HG02610 (cell line): ENCODE measurements at regions not wholly inside any gene's neighbourhood (a gene's known extent, or its start where the extent isn't known, plus 50 kb on each side); places are given as distances from the start of the nearest gene placed in this dataset.
"Not testable (repeated sequence)": the region's sequence is repeated elsewhere in the genome, so short reads cannot be mapped to it uniquely, and the experiment has no call there.

Experiments
- ATAC-seq: cut with Tn5 transposase; IDR thresholded peaks from one replicate; pipeline ENCODE4 v1.9.1; 2021; ENCODE audit warnings: mild to moderate bottlenecking, moderate library complexity; ENCODE audit not compliant: unreplicated experiment

DNA sequence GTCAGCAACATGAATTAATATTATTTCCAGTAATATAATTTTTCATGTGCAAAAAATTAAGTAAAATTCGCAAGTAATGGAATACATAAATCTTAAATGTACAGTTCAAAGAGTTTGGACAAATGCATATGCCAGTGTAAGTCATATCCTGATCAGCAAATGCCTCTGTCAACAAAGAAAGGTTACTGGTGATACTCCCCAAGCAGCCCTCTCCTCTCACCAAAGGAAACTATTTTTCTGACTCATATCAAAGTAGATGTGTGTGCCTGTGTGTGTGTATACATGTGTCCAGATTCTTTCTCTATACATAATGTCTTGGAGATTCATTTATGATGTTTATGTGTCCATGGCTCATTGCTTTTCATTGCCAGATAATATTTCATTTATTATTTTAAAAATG lies 1035.0 kb downstream of the SLC16A7 start:
- ATAC-seq: no peak

DNA sequence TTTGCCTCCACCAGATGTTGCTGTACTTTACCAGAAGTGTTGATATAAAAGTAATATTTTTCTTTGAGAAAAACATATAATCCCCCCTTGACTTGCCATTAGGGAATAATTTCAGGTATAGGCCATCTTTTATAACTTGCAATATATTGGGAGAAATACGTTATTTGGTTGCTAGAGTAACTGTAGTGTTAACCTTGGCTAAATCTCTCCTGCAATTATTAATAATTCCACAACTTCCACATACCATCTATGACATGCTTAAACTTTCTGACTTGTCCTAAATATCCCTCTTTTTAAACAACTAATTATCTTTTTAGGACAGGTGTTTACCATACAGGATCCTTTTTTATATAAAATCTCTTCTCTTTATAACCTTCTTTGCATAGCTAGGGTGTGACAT lies 1048.2 kb downstream of the SLC16A7 start:
- ATAC-seq: no peak

DNA sequence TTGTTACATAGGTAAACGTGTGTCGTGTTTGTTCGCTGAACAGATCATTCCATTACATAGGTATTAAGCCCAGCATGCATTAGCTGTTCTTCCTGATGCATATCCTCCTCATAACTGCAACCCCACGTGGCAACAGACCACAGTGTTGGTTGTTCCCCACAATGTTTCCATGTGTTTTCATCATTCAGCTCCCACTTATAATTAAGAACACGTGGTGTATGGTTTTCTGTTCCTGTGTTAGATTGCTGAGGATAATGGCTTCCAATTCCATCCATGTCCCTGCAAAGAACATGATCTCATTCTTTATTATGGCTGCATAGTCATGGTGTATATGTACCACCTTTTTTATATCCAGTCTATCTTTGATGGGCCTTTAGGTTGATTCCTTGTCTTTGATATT lies 1071.1 kb downstream of the SLC16A7 start:
- ATAC-seq: no peak

DNA sequence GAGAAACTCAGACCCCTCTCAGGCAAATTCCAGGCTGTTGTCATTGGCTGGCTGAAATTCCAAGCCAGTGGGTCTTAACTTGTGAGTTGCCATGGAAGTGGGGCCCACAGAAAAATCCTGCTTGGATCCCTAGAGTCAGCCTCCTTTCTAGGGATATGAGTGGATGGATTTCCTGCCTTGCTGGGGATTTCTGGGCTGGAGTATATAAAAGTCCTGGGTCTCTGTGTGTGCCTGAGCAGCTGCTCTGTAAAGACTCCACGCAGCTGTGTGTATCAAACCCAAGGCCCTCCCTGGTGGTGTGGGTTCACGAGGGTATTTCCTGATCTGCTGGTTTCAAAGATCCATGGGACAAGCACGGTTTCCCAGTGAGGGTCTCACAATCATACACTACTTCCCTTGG lies 1077.1 kb downstream of the SLC16A7 start:
- no peak for ATAC-seq

DNA sequence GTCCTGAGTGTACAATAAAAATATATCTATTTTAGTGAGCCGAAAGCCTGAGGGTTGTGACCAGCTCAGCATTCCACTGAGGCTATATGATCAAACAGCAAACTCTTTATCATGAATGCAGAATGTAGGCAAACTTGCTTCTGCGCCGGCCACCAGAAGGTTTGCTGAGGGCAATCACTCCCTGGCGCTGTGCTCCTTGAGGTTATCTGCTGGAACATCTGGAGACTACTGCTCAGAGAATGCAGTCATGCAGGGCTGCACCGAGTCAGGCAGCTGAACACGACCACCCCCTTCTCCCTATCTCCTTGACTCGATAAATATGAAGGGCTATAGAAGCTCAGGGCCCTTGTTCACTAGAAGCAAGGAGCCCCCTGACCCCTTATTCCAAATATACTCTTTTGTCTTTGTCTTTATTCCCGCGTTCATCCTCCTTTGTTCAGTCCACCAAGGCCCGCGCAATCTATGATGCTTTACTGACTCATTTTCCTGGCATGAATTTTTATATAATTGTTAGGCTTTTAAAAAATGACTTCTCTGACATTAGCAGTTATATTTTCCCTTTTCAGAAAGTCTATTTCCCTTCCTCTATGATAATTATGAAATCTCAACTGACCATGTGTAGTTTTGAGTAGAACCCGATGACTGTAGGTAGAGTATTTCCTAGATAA lies 1089.3 kb downstream of the SLC16A7 start:
- no peak for ATAC-seq

DNA sequence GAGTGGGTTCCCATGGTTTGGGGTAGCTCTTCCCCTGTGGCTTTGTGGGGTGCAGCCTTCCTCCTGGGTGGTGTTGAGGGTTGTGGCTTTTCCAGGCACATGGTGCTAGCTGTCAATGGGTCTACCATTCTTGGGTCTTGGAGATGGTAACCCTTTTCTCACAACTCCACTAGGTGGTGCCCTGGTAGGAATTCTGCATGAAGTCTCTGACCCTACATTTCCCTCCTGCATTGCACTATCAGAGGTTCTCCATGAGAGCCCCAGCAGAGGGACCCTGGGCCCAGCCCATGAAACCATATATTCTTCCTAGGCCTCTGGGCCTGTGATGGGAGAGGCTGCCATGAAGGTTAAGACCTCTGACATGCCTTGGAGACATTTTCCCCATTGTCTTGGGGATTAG lies 1093.3 kb downstream of the SLC16A7 start:
- no peak for ATAC-seq

DNA sequence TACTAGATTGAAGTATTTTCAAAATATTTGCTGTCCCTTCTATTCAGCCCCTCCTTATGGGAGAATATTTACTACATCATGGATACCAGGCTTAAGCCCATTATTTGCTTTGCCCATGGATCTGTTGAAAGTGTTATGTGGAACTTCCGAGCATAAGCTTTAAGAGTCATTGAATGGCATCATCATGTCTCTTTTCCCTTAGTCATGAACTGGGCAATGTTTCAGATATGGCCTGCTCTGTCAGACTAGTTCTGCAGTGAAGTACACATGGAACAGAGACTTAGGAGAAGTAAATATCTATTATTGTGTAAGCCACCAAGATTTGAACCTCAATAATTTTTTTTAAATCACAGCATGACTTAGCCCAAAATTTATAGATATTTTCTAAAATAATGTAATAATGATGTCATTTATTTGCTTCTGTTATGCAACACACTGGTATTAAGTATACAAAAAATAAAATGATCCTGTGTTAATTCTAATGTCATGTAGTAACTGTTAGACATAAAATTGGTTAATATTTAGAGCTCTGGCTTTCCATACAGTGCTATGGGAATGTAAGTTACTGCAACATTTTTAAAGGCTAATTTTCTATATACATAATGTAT lies 1097.3 kb downstream of the SLC16A7 start:
- ATAC-seq: no peak

DNA sequence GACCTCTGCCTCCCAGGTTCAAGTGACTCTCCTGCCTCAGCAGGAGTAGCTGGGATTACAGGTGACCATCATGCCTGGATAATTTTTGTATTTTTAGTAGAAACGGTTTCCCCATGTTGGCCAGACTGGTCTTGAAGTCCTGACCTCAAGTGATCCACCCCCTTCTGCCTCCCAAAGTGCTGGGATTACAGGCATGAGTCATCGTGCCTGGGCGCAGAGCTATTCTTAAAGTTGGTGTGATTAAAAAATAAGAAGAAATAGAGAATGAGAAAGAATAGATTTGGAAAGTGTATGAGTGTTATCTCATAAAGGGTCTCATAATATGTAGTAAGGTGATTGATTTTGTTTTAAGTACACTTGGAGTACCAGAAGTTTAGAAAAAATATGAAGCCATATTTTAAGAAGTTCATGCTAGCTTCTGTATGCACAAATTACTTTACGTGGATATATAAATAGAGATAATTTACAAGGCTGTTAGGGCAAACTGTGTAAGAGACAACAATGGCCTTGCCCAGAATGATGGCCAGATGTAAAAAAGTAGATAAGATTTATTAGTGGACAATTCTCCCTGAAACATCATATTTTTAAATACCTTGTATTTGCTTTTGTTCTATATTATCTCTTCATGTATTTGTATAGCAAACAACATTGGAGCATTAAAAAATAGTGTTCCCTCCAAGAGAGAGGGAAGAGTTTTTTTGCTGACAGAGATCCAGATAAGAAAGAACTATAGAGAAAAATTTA lies 1108.5 kb downstream of the SLC16A7 start:
- ATAC-seq: no peak

DNA sequence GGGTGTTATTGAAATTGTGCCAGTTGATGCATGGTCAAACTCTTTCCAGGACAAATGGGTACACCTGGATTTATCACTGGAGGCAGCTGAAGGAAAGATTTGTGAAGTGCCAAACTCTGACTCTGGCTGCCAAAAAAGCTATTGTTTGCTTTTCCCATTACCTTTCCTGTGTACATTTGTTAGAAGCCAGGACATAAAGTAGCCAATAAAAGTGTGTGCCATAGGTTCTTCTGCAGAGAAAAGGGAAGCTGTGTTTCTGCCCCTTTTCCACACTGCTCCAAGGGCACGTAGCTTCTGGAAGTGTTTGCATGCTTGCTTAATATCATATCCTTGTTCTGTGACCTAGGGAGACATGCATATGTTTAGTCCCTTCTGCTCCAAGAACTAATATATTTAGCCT lies 1114.4 kb downstream of the SLC16A7 start:
- no peak for ATAC-seq

DNA sequence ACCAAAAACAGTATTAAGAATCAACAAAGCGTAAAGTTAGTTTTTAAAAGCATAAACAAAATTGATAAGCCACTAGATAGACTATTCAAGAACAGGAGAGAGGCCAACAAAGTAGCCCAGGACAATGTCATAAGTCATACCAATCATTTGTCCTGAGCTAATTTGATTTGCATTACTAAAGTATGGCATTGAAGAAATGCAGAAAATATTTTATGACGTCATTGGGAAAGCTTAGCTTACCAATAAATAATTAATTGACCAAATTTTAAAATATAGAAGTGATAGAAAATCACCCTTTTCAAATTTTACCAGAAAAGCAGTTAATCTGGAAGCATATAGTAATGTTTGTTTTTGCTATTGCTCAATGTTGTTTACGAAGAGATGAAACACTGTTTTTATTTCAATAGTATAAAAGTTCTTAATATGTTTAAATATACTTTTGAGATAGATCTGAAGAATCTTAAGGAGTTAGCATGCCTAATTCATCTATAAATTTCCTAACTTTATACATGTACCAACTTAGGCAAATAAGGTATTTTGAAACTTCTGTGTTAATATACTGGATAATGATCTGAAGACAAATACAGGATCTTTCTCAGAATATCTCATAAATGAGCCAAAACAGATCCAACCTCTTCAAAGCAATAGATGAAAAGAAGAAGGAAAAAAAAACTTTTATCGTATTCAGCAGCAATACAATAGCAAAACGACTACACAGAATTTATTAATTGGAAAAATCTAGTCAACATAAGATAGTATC lies 1118.5 kb downstream of the SLC16A7 start:
- no peak for ATAC-seq

DNA sequence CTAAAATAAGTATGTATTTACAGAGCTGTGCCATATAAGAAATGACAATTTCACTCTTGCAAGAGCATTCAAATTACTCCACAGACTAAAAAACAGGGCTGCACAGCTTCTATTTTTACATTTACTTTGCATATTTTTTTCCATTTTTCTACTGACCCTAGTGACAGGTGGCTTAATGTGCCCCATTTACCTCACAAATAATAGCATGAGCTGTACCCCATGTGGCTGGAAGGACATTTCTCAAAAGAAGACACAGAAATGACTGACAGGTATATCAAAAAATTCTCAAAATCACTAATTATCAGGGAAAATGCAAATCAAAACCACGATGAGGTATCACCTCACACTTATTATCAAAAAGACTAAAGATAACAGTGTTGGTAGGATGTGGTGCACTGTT lies 1128.6 kb downstream of the SLC16A7 start:
- ATAC-seq: peak; percentile 94

DNA sequence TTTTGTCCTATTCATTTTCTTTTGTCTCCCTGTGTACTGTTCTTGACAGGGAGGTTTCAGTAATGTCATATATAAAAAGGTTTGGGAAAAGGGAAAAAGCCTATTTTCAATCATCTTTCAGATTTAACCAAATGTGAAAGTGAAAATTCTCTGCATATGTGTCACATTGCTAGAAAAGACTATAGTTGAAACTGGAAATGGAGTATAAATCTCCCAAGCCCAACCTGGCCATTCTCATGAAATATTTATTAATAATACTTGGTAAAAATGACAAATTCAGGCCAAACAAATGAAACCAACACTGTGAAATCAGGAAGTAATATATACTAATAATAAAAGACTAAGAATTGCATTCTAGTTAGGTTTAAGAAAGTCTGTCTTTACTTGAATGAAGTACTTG lies 1129.2 kb downstream of the SLC16A7 start:
- peak; percentile 59 for ATAC-seq

DNA sequence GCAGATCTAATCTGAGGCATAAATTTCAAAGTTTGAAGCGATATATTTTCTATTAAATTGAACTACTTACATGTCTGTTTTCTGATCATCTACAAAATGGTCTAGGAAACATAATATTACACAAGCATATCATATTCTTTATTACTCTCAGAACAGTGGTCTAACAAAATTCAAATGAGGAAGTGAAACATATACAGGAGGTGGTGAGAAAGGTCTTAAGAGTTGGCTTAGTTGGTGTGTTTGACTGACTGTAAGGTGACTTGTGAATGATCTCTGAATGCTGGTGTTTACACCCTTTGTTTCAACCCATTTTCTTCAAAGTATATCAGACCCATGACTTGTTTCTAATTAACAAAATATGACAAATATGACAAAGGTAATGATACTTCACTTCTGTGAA lies 1156.8 kb downstream of the SLC16A7 start:
- peak; percentile 95 for ATAC-seq

DNA sequence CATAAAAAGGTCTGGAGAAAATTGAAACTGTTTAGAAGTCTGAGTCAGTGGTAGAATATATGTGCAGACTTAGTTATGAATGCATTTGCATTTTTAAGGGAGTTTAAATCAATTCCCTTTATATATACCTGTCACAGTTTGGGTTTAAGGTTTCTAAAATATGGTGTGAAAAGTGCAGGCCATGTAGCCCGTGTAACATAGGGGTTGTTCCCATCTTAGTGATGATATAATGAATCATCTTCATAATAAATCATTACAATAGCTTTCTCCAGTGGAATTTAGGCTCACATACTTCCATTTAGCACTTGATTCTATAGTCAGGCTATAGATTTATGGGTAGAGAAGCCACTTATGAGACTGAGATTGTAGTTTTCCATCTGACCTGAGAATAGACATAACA lies 1162.4 kb downstream of the SLC16A7 start:
- ATAC-seq: no peak

DNA sequence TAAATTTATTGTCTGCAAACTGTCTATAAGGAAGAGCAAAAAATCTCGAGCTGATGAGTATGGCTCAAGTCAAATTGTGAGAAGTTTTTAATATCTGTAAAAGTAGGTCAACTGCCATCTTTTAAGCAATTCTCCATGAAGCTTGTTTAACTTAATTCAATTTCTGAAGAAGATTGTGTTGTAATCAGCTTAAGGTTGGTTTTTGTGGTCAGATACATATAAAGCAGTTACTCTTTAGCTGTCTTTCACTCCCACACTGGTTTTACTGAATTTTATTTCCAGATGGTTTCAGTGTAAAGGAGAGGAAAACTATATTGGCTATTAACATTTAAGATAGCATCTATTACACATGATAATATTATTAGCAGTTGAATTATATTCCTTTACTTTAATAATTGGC lies 1165.1 kb downstream of the SLC16A7 start:
- ATAC-seq: no peak

DNA sequence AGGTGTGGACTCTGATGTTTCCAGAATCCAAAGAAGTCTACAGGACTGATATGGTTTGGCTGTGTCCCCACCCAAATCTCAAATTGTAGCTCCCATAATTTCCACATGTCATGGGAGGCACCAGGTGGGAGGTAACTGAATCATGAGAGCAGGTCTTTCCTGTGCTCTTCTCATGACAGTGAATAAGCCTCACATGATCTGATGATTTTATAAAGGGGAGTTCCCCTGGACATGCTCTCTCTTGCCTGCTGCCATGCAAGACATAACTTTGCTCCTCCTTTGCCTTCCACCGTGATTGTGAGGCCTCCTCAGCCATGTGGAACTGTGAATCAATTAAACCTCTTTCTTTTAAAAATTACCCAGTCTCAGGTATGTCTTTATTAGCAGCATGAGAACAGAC lies 1205.3 kb downstream of the SLC16A7 start:
- not testable (repeated sequence) for ATAC-seq

DNA sequence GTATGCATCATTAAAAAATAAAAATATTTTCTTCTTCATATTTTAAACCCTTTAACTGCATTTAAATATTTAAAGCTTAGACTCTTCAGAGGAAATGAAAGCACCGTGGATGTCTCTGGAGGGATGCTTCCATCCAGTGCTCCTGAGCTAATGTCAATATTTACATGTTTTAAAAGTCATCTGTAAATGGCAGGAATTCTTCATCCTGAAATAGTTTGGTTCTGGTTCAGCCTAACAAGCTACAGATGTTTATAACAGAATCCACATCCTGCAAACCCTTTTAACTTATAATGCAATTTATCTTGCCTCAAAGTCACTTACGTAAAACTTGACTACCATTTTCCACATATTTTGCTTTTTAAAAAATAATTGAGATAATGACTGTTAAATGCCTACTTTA lies 1207.3 kb downstream of the SLC16A7 start:
- no peak for ATAC-seq

DNA sequence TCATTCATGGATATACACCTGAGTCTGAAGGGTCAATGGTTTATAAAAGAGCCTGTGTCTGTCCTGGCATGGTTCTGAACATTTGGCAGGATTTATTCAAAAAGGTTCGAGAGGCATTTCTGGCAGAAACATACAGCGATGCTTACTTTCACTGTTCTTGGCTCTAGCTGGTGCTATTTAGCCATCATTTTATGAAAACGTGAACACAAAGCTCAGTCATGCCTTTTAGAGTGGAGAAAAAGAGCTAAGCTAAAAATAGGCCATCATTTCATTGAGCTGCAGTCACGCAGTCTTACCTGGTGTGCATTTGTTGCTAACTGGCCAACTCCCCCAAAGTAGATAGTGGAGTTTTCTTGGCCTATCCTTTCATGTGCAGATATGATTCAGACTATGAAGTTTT lies 1209.5 kb downstream of the SLC16A7 start:
- ATAC-seq: no peak

DNA sequence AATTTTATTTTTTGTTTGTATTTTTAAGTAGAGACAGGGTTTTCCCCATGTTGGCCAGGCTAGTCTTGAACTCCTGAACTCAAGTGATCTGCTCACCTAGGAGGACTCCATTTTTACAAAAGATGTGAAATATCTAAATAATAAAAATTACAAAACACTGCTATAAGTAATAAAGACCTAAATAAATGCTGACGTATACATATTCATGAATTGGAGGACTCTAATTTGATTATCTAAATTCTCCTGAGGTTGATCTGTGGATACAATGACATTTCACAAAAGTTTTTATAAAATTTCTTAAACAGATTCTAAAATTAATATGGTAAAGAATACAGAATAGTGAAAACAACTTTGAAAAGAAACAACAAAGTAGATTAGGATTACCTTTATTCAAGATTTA lies 1224.0 kb downstream of the SLC16A7 start:
- ATAC-seq: no peak

DNA sequence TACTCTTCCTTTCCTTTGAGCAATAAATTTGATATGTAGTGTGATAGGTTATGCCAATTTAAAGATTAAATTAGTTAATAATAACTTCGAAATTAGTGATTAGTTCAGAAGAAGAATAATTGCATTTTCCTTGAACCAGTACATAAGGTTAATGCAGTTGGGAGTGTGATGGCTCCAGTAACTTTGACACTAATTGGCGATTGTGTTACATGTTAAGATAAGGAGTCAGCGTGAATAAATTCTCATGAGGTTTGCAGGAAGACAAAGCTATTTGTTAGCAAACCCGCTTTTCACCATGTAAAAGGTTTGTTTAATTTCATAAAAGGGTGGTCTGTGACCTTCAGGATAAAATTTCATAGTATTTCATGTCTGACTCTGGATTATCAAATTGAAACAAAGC lies 1226.8 kb downstream of the SLC16A7 start:
- ATAC-seq: no peak

DNA sequence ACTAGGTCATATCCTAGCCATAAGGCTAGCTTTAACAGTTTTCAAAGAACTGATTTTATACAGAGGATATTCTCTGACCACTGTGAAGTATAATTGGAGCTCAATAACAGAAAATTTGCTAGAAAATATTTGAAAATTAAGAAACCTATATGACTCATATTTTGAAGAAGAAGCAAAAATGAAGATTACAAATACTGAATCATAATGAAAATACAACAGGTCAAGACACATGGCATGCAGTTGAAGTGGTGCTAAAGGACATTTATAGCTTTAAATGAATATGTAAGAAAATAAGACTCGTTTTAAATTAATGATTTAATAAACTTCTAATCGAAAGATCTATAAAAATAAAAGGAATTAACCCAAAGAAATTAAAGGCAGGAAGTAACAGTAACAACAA lies 1234.6 kb downstream of the SLC16A7 start:
- ATAC-seq: no peak

DNA sequence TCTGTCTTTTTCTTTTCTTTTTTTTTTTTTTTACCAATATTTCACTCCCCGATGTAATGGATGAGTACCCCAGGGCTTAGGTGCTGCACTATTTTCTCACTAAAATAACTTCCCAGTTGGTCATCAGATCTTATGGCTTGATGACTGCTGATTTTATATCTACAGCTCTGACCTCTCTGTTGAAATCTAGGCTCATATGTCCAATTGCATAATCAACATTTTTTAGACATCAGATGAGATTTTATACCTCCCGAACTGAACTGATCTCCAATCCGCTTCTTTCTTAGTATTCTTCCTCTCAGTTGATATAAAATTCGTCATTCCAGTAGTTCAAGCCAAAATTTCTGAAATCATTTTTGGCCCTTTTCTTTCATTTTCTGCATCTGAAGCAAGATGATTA lies 1236.5 kb downstream of the SLC16A7 start:
- ATAC-seq: no peak
